ENCODE measurements at regions not wholly inside any gene's neighbourhood (a gene's known extent, or its start where the extent isn't known, plus 50 kb on each side); places are given as distances from the start of the nearest gene placed in this dataset.

DNA sequence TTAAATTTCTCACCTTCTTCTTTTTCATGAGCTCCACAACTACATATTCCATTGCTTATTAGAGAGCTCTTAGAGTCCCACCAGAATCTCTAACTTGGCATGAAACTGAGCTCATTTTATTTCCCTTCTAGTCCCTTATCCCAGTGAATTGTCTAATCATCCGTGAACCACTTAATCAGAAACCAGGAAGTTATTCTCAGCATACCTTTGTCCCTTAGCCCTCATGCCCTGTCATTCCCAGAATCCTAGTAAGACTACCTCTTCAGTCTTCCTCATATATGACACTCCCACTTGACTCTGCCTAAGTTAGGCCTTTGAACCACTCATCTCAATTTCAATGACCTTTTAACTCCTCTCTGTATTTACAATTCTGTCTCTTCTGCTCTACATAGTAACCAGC lies 93.0 kb upstream of the PAPPA start:
- H3K9me3 Mint-ChIP-seq: no peaks in the 10 kb centered on the region
- no peak overlapping the region for H3K4me3 Mint-ChIP-seq
- no peaks in the 10 kb centered on the region for H3K36me3 Mint-ChIP-seq
- no peaks in the 10 kb centered on the region for H3K27me3 Mint-ChIP-seq (ENCODE audit: low read depth)
- no peak for DNase-seq (ENCODE audit: low spot score)
- TF ChIP-seq, protein P1, sequence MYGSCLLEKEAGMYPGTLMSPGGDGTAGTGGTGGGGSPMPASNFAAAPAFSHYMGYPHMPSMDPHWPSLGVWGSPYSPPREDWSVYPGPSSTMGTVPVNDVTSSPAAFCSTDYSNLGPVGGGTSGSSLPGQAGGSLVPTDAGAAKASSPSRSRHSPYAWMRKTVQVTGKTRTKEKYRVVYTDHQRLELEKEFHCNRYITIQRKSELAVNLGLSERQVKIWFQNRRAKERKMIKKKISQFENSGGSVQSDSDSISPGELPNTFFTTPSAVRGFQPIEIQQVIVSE (CRISPR knock-in tag; IDR thresholded peaks at IDR 0.05; ENCODE audit: borderline replicate concordance): no peak
- TF ChIP-seq, protein P2, sequence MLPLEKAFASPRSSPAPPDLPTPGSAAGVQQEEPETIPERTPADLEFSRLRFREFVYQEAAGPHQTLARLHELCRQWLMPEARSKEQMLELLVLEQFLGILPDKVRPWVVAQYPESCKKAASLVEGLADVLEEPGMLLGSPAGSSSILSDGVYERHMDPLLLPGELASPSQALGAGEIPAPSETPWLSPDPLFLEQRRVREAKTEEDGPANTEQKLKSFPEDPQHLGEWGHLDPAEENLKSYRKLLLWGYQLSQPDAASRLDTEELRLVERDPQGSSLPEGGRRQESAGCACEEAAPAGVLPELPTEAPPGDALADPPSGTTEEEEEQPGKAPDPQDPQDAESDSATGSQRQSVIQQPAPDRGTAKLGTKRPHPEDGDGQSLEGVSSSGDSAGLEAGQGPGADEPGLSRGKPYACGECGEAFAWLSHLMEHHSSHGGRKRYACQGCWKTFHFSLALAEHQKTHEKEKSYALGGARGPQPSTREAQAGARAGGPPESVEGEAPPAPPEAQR (CRISPR knock-in tag; IDR thresholded peaks at IDR 0.05): no peak
- TF ChIP-seq, protein P3, sequence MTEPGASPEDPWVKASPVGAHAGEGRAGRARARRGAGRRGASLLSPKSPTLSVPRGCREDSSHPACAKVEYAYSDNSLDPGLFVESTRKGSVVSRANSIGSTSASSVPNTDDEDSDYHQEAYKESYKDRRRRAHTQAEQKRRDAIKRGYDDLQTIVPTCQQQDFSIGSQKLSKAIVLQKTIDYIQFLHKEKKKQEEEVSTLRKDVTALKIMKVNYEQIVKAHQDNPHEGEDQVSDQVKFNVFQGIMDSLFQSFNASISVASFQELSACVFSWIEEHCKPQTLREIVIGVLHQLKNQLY (CRISPR knock-in tag; IDR thresholded peaks at IDR 0.05): no peak
- TF ChIP-seq PRRX2 (CRISPR knock-in tag; IDR thresholded peaks at IDR 0.05): no peak
- no peak for TF ChIP-seq SOX15 (CRISPR knock-in tag; IDR thresholded peaks at IDR 0.05)
- no peak for TF ChIP-seq ESRRA (CRISPR knock-in tag; IDR thresholded peaks at IDR 0.05; ENCODE audit: borderline replicate concordance)
- no peak for TF ChIP-seq SMAD3 (CRISPR knock-in tag; IDR thresholded peaks at IDR 0.05; ENCODE audit: borderline replicate concordance)
- TF ChIP-seq, protein P4, sequence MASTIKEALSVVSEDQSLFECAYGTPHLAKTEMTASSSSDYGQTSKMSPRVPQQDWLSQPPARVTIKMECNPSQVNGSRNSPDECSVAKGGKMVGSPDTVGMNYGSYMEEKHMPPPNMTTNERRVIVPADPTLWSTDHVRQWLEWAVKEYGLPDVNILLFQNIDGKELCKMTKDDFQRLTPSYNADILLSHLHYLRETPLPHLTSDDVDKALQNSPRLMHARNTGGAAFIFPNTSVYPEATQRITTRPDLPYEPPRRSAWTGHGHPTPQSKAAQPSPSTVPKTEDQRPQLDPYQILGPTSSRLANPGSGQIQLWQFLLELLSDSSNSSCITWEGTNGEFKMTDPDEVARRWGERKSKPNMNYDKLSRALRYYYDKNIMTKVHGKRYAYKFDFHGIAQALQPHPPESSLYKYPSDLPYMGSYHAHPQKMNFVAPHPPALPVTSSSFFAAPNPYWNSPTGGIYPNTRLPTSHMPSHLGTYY (CRISPR knock-in tag; IDR thresholded peaks at IDR 0.05): no peak
- TF ChIP-seq, protein P5, sequence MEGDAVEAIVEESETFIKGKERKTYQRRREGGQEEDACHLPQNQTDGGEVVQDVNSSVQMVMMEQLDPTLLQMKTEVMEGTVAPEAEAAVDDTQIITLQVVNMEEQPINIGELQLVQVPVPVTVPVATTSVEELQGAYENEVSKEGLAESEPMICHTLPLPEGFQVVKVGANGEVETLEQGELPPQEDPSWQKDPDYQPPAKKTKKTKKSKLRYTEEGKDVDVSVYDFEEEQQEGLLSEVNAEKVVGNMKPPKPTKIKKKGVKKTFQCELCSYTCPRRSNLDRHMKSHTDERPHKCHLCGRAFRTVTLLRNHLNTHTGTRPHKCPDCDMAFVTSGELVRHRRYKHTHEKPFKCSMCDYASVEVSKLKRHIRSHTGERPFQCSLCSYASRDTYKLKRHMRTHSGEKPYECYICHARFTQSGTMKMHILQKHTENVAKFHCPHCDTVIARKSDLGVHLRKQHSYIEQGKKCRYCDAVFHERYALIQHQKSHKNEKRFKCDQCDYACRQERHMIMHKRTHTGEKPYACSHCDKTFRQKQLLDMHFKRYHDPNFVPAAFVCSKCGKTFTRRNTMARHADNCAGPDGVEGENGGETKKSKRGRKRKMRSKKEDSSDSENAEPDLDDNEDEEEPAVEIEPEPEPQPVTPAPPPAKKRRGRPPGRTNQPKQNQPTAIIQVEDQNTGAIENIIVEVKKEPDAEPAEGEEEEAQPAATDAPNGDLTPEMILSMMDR (IDR thresholded peaks at IDR 0.05): no peak
- TF ChIP-seq, protein P6, sequence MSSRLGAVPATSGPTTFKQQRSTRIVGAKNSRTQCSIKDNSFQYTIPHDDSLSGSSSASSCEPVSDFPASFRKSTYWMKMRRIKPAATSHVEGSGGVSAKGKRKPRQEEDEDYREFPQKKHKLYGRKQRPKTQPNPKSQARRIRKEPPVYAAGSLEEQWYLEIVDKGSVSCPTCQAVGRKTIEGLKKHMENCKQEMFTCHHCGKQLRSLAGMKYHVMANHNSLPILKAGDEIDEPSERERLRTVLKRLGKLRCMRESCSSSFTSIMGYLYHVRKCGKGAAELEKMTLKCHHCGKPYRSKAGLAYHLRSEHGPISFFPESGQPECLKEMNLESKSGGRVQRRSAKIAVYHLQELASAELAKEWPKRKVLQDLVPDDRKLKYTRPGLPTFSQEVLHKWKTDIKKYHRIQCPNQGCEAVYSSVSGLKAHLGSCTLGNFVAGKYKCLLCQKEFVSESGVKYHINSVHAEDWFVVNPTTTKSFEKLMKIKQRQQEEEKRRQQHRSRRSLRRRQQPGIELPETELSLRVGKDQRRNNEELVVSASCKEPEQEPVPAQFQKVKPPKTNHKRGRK (CRISPR knock-in tag; IDR thresholded peaks at IDR 0.05; ENCODE audit: borderline replicate concordance): no peak
- TF ChIP-seq, protein P7, sequence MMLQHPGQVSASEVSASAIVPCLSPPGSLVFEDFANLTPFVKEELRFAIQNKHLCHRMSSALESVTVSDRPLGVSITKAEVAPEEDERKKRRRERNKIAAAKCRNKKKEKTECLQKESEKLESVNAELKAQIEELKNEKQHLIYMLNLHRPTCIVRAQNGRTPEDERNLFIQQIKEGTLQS (CRISPR knock-in tag; conservative IDR thresholded peaks at IDR 0.05): no peak
- no peak for TF ChIP-seq CREM (CRISPR knock-in tag; IDR thresholded peaks at IDR 0.05)
- TF ChIP-seq, protein P8, sequence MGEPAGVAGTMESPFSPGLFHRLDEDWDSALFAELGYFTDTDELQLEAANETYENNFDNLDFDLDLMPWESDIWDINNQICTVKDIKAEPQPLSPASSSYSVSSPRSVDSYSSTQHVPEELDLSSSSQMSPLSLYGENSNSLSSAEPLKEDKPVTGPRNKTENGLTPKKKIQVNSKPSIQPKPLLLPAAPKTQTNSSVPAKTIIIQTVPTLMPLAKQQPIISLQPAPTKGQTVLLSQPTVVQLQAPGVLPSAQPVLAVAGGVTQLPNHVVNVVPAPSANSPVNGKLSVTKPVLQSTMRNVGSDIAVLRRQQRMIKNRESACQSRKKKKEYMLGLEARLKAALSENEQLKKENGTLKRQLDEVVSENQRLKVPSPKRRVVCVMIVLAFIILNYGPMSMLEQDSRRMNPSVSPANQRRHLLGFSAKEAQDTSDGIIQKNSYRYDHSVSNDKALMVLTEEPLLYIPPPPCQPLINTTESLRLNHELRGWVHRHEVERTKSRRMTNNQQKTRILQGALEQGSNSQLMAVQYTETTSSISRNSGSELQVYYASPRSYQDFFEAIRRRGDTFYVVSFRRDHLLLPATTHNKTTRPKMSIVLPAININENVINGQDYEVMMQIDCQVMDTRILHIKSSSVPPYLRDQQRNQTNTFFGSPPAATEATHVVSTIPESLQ (CRISPR knock-in tag; IDR thresholded peaks at IDR 0.05): no peak
- TF ChIP-seq, protein P9, sequence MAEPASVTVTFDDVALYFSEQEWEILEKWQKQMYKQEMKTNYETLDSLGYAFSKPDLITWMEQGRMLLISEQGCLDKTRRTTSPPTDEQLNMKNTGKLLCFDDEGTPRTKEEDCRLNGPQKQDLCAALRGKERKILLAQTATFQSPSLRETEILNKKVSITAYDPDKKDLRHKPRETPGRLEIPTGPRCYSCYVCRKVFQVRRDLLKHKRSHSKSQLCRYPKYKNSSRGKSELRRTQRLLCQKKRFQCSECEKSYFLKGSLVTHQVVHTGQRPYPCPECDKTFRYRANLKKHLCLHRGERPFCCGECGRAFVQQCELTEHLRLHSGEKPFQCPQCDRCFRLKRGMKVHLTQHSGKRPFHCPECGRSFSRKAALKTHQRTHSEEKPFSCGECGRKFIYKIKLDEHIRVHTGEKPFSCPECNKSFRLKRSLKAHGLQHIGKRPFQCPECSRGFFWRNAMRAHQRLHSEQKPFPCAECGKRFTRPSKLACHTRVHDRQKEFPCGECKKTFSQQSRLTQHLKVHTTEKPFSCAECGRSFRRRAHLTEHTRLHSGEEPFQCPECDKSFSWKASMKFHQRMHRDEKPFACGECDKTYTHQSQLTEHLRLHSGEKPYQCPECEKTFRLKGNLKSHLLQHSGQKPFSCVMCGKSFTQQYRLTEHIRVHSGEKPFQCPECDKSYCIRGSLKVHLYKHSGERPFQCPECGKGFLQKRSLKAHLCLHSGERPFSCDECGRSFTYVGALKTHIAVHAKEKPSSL (CRISPR knock-in tag; conservative IDR thresholded peaks at IDR 0.05): no peak
- ChIA-PET POLR2A (no interaction called here), CTCF (no interaction called here)
- H3K27ac Mint-ChIP-seq: no peak overlapping the region
- H3K4me1 Mint-ChIP-seq: 0 out of 2 replicates have a peak, but pooled peaks cover 3% of the 10 kb centered on the region
- ATAC-seq: no peak
